ENCODE measurements at regions not wholly inside any gene's neighbourhood (a gene's known extent, or its start where the extent isn't known, plus 50 kb on each side); places are given as distances from the start of the nearest gene placed in this dataset.

DNA sequence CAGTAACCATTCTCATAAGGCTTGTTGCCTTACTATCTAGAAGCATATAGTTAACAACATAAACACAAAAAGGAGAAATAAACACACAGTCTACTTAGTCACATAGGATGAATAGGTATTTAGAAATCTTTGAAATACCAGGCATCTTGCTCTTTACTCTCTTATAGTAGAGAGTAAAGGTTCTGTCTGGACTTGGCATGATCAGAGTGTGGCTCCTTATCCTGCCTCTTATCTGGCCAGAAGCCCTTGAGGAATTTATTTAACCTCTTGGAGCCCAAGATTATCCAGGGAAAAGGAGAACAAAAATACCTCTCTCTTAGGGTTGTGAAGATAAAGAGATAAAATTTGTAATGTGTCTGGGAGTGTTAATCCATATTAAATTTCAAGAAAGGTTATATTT lies 100.2 kb upstream of the MBNL2 start:
- H3K36me3 ChIP-seq, result no peaks in the 10 kb centered on the region
- no peak overlapping the region for H3K27ac ChIP-seq
- H3K27me3 ChIP-seq, result peaks cover 73% of the 10 kb centered on the region
- no peak overlapping the region for H3K4me3 ChIP-seq (ENCODE audit: low read depth in 1 of 2, low read length in 1 of 2)
- no peaks in the 10 kb centered on the region for H3K4me1 ChIP-seq (ENCODE audit: control insufficient read depth in 1 of 2, insufficient read depth in 1 of 2, low read depth in 1 of 2, low read length in 1 of 2)
- H3K9me3 ChIP-seq, result no peaks in the 10 kb centered on the region
- TF ChIP-seq, protein P1, sequence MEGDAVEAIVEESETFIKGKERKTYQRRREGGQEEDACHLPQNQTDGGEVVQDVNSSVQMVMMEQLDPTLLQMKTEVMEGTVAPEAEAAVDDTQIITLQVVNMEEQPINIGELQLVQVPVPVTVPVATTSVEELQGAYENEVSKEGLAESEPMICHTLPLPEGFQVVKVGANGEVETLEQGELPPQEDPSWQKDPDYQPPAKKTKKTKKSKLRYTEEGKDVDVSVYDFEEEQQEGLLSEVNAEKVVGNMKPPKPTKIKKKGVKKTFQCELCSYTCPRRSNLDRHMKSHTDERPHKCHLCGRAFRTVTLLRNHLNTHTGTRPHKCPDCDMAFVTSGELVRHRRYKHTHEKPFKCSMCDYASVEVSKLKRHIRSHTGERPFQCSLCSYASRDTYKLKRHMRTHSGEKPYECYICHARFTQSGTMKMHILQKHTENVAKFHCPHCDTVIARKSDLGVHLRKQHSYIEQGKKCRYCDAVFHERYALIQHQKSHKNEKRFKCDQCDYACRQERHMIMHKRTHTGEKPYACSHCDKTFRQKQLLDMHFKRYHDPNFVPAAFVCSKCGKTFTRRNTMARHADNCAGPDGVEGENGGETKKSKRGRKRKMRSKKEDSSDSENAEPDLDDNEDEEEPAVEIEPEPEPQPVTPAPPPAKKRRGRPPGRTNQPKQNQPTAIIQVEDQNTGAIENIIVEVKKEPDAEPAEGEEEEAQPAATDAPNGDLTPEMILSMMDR (IDR thresholded peaks at IDR 0.05), result no peak

DNA sequence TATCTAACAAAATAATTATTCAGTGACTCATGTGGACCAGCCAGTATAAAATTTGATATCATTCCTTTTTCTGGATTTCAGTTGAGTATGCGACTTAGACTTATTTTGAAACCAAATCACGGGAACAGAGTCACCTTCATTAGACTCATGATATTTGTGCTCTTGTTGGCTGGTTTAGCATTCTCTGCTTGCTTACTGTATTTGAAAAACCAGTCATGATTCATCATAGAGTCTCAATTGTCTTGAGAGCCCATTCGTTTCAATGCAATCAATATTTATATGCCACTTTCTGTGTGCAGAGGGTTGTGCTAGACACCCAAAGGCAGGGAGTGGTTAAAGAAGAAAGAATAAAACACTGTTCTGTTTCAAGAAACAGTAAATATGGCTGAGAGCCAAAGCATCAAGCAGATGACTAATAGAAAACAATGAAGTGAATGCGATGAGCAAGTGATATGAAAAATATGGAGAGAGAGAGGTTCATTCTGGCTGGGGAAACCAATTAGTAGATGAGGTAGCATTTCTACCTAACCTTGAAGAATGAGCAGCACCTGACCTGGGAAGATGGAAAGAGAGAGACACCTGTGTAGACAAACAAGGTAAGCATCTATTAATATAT lies 99.6 kb upstream of the MBNL2 start:
- Histone ChIP-seq H3K4me1 (ENCODE audit: control insufficient read depth in 1 of 2, insufficient read depth in 1 of 2, low read depth in 1 of 2, low read length in 1 of 2) (no peaks in the 10 kb centered on the region), H3K4me3 (ENCODE audit: low read depth in 1 of 2, low read length in 1 of 2) (no peak overlapping the region), H3K27ac (no peak overlapping the region), H3K9me3 (no peaks in the 10 kb centered on the region), H3K36me3 (no peaks in the 10 kb centered on the region), H3K27me3 (peaks cover 68% of the 10 kb centered on the region)
- TF ChIP-seq, protein P1 (IDR thresholded peaks at IDR 0.05), result no peak

DNA sequence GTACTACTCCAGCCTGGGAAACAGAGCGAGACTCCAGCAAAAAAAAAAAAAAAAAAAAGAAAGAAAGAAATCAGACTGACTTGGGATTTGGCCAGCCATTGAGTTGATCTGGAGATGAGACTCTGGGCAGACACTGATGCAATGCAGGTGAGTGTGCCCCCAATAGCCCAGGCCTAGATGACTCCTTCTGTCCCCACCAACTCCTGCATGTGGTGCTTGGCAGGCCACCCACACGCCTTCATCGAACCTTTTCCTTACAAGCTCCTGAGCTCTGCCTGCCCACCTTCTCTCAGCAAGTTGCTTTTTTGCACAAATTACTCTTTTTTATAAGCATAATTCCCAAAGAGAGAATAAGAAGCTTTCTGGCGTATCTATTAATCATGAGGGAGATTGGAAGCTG lies 97.9 kb upstream of the MBNL2 start:
- Histone ChIP-seq H3K4me3 (ENCODE audit: low read depth in 1 of 2, low read length in 1 of 2) (no peak overlapping the region), H3K27me3 (peaks cover 55% of the 10 kb centered on the region), H3K4me1 (ENCODE audit: control insufficient read depth in 1 of 2, insufficient read depth in 1 of 2, low read depth in 1 of 2, low read length in 1 of 2) (no peaks in the 10 kb centered on the region), H3K27ac (no peak overlapping the region), H3K36me3 (no peaks in the 10 kb centered on the region), H3K9me3 (no peaks in the 10 kb centered on the region)
- TF ChIP-seq, protein P1 (IDR thresholded peaks at IDR 0.05), result no peak

DNA sequence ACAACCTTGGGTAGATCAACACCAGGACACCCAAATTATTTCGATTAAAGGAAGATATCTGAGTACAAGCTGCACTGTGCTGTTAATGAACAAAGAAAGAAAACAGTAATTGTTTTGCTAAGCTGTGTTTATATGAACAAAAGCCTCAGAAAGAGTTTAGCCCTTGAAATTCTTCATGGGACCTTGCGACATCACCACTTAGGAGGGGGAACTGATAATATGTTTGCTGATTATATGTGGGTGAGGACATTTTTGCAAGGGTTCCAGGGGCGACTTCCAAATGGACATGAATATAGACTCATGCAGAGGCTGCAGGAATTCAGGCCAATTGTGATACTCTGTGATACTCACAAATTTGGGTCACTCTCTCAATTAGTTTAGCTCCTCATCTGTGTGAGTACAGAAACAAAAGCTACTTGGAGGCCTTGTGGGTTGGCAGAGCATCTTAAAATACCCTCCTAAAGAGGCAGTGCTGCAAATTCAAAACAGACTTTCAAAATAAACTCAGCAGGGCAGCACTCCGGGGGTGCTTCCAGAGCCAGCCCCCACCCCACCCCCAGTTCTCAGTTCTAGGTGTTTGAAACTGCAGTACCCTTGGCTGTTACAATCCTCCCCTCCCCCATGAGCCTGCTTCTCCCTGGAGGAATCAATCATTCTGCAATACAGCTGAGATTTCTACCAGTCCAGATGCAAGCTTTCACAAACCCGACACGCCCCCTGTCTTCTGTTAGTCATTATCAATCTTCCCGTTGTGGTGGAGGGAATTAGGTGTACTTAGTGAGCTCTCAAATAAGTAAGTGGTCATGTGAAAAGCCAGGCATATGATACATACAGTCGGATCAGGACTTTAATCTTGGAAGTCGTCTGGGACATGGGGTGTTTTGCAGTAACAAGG lies 97.0 kb upstream of the MBNL2 start:
- Histone ChIP-seq H3K9me3 (no peaks in the 10 kb centered on the region), H3K27me3 (peaks cover 49% of the 10 kb centered on the region), H3K4me1 (ENCODE audit: control insufficient read depth in 1 of 2, insufficient read depth in 1 of 2, low read depth in 1 of 2, low read length in 1 of 2) (no peaks in the 10 kb centered on the region), H3K4me3 (ENCODE audit: low read depth in 1 of 2, low read length in 1 of 2) (no peak overlapping the region), H3K27ac (no peak overlapping the region), H3K36me3 (no peaks in the 10 kb centered on the region)
- TF ChIP-seq, protein P1 (IDR thresholded peaks at IDR 0.05), result no peak

DNA sequence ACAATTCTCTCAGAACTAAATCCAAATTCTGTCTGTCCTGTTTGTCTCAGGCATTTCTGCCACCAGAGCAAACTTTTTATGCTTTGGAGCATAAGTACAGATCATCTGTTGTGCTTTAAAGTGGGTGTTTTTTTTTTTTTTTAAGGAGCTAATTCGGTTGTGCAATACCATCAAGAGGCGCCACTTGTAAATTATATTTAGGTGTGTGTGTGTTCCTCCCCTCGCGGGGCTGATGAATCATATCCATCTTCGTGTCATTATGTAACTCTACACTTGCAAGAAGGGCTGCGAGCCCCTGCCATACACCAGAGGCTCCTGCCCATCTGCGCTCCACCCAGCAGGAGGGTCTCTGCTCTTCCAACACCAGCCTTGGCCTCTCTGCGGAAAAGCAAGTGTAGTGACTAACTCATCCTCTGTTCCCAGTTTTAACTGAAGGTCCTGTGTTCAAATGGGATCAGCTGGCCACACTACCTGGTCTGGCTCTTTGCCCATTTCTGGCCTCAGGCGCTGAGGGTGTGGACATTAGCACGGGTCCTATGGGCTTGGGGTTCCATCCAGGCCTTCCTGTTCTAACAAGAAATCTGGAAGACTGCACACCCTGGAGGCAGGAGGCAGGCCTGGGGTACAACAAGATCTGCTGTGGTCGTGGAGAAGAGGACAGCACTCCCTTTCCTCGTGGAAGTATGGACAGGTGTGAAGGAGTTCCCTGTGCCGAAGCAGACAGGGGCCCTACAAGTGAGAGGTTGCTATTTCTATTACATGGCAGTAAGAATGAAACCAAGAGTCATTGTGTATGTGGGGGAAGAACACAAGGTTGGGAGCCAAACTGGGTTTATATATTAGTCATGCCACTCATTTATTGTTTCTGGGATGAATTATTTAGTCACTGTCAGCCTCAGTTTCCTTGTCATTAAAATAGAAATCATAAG lies 96.1 kb upstream of the MBNL2 start:
- TF ChIP-seq, protein P1 (IDR thresholded peaks at IDR 0.05), result no peak
- Histone ChIP-seq H3K4me3 (ENCODE audit: low read depth in 1 of 2, low read length in 1 of 2) (no peak overlapping the region), H3K36me3 (no peaks in the 10 kb centered on the region), H3K4me1 (ENCODE audit: control insufficient read depth in 1 of 2, insufficient read depth in 1 of 2, low read depth in 1 of 2, low read length in 1 of 2) (no peaks in the 10 kb centered on the region), H3K9me3 (no peaks in the 10 kb centered on the region), H3K27ac (no peak overlapping the region), H3K27me3 (peaks cover 40% of the 10 kb centered on the region)

All from neutrophil (primary cell).